IPS DF 4.7 (cell line): ENCODE measurements at regions not wholly inside any gene's neighbourhood (a gene's known extent, or its start where the extent isn't known, plus 50 kb on each side); places are given as distances from the start of the nearest gene placed in this dataset.

Experiments
- DNase-seq: peaks from one replicate; pipeline ENCODE4 v3.0.0-alpha.2; 2013; ENCODE audit warnings: low spot score; ENCODE audit errors: extremely low read depth

GRCh38 chr18:11271954-11272353, 122.6 kb upstream of the PIEZO2 start:
- no peak for DNase-seq

- DNase-seq, result no peak
These were observed 119.9 kb upstream of the PIEZO2 start for GRCh38 chr18:11269257-11269656.

- DNase-seq, result no peak
These were observed 119.4 kb upstream of the PIEZO2 start for GRCh38 chr18:11268741-11269233.

- no peak for DNase-seq
These were observed 118.8 kb upstream of the PIEZO2 start for GRCh38 chr18:11268153-11268552.

- DNase-seq, result no peak
These were observed 117.6 kb upstream of the PIEZO2 start for GRCh38 chr18:11266781-11267480.

- DNase-seq, result no peak
These were observed 112.1 kb upstream of the PIEZO2 start for GRCh38 chr18:11261486-11261885.

- DNase-seq, result no peak
These were observed 111.6 kb upstream of the PIEZO2 start for GRCh38 chr18:11260961-11261461.

GRCh38 chr18:11259469-11260150, 110.2 kb upstream of the PIEZO2 start:
- DNase-seq, result no peak

GRCh38 chr18:11258039-11258610, 108.8 kb upstream of the PIEZO2 start:
- DNase-seq, result no peak

GRCh38 chr18:11256251-11256650, 106.9 kb upstream of the PIEZO2 start:
- DNase-seq, result no peak

- no peak for DNase-seq
These were observed 102.5 kb upstream of the PIEZO2 start for GRCh38 chr18:11251891-11252270.

GRCh38 chr18:11251229-11251890, 102.0 kb upstream of the PIEZO2 start:
- DNase-seq, result no peak

GRCh38 chr18:11249391-11249790, 100.0 kb upstream of the PIEZO2 start:
- no peak for DNase-seq

GRCh38 chr18:11247381-11247970, 98.1 kb upstream of the PIEZO2 start:
- no peak for DNase-seq

GRCh38 chr18:11246495-11247300, 97.3 kb upstream of the PIEZO2 start:
- DNase-seq, result no peak

- DNase-seq, result no peak
These were observed 96.5 kb upstream of the PIEZO2 start for GRCh38 chr18:11245879-11246278.

- no peak for DNase-seq
These were observed 88.1 kb upstream of the PIEZO2 start for GRCh38 chr18:11237484-11237883.

- DNase-seq, result no peak
These were observed 87.7 kb upstream of the PIEZO2 start for GRCh38 chr18:11237066-11237465.

GRCh38 chr18:11224153-11224552, 74.8 kb upstream of the PIEZO2 start:
- DNase-seq, result no peak

GRCh38 chr18:11219571-11219970, 70.2 kb upstream of the PIEZO2 start:
- no peak for DNase-seq

GRCh38 chr18:11215216-11215615, 65.8 kb upstream of the PIEZO2 start:
- no peak for DNase-seq
